Breast epithelium (tissue), 4 donors: ENCODE measurements at regions not wholly inside any gene's neighbourhood (a gene's known extent, or its start where the extent isn't known, plus 50 kb on each side); places are given as distances from the start of the nearest gene placed in this dataset.

Experiments used
- DNase-seq, 2 donors: peaks; one replicate each; pipeline ENCODE4 v3.0.0-alpha.2; 2019; ENCODE audit warnings: low spot score in 2 of 2
- H3K27ac ChIP-seq, 2 donors: fragments of 200-600 bp; sonication (generic) in 1 of 2; one replicate each; pipeline ENCODE4 v1.5.1; 2016 to 2019; ENCODE audit warnings: mild to moderate bottlenecking in 1 of 2
- H3K27me3 ChIP-seq, 2 donors: fragments of 200-600 bp; sonication (generic) in 1 of 2; one replicate each; pipeline versions ENCODE4 v1.5.1 to v1.6.0; 2017 to 2019; ENCODE audit warnings: control low read depth in 1 of 2, mild to moderate bottlenecking in 1 of 2
- H3K36me3 ChIP-seq: fragments of 200-600 bp; one replicate; pipeline ENCODE4 v1.5.1; 2019
- H3K4me1 ChIP-seq, 2 donors: fragments of 200-600 bp; sonication (generic); one replicate each; pipeline ENCODE4 v1.5.1; 2016 to 2019; ENCODE audit warnings: control low read depth in 1 of 2
- H3K4me3 ChIP-seq, 3 donors: fragments of 200-600 bp; sonication (generic); 1 replicate in 2 of 3; 2 replicates in 1 of 3; pipeline ENCODE4 v1.5.1; 2016 to 2019; ENCODE audit warnings: mild to moderate bottlenecking in 3 of 3, moderate library complexity in 2 of 3
- H3K9me3 ChIP-seq, 2 donors: fragments of 200-600 bp; sonication (generic) in 1 of 2; one replicate each; pipeline ENCODE4 v1.5.1; 2016 to 2019; ENCODE audit warnings: control low read depth in 1 of 2
- CTCF ChIP-seq, 3 donors: fragments of 450-650 bp; IDR thresholded peaks; one replicate each; pipeline ENCODE4 v1.5.1; 2016 to 2017; ENCODE audit warnings: antibody characterized with exemption in 3 of 3, mild to moderate bottlenecking in 3 of 3, moderate library complexity in 3 of 3
- POLR2A ChIP-seq: fragments of 450-650 bp; IDR thresholded peaks from one replicate; pipeline ENCODE4 v1.6.1; 2016; ENCODE audit warnings: antibody characterized with exemption, mild to moderate bottlenecking, moderate library complexity
- POLR2AphosphoS5 ChIP-seq, 3 donors: sonication (generic); formaldehyde crosslinking; IDR thresholded peaks; one replicate each; pipeline ENCODE4 v1.6.1; 2017; ENCODE audit warnings: antibody characterized with exemption in 3 of 3
- intact Hi-C: fragments of 100-400 bp; cut with DNase I; formaldehyde crosslinking; loops from one replicate; pipeline ENCODE4 v1.15.1; 2023; ENCODE audit warnings: low total_unique reads

GRCh38 chr5:118611332-118611945, 376.9 kb downstream of the DTWD2 start:
- Histone ChIP-seq H3K27me3 (no peaks in the 10 kb centered on the region), H3K9me3 (no peaks in the 10 kb centered on the region), H3K27ac (no peak overlapping the region), H3K4me1 (no peaks in the 10 kb centered on the region), H3K36me3 (no peaks in the 10 kb centered on the region), H3K4me3 (no peak overlapping the region)
- TF ChIP-seq POLR2AphosphoS5 (IDR thresholded peaks at IDR 0.05) (no peak), CTCF (IDR thresholded peaks at IDR 0.05) (peak in 1 of 3 donors; percentile 21), POLR2A (no peak)
- intact Hi-C loops: loop anchor here (5.0 kb wide), 1 partner anchor 314 kb away; no protein-coding TSS in a partner anchor
- no peak for DNase-seq

- DNase-seq: no peak
- no peak overlapping the region for H3K27ac ChIP-seq
- intact Hi-C loops: no loop called here
- H3K4me1 ChIP-seq: no peaks in the 10 kb centered on the region
- TF ChIP-seq CTCF (IDR thresholded peaks at IDR 0.05): no peak
- TF ChIP-seq POLR2A: no peak
- no peak for TF ChIP-seq POLR2AphosphoS5 (IDR thresholded peaks at IDR 0.05)
- H3K27me3 ChIP-seq: no peaks in the 10 kb centered on the region
- no peaks in the 10 kb centered on the region for H3K36me3 ChIP-seq
- H3K9me3 ChIP-seq: no peaks in the 10 kb centered on the region
- H3K4me3 ChIP-seq: no peak overlapping the region
Observed at GRCh38 chr5:118606940-118607339, 381.4 kb downstream of the DTWD2 start.

GRCh38 chr5:118605761-118606160, 382.6 kb downstream of the DTWD2 start:
- Histone ChIP-seq H3K9me3 (no peaks in the 10 kb centered on the region), H3K4me3 (no peak overlapping the region), H3K27ac (no peak overlapping the region), H3K4me1 (no peaks in the 10 kb centered on the region), H3K36me3 (no peaks in the 10 kb centered on the region), H3K27me3 (no peaks in the 10 kb centered on the region)
- intact Hi-C loops: no loop called here
- DNase-seq: no peak
- no peak for TF ChIP-seq POLR2A
- no peak for TF ChIP-seq CTCF (IDR thresholded peaks at IDR 0.05)
- TF ChIP-seq POLR2AphosphoS5 (IDR thresholded peaks at IDR 0.05): no peak

- no peak overlapping the region for H3K4me3 ChIP-seq
- no peaks in the 10 kb centered on the region for H3K36me3 ChIP-seq
- no peaks in the 10 kb centered on the region for H3K9me3 ChIP-seq
- intact Hi-C loops: no loop called here
- H3K27ac ChIP-seq: no peak overlapping the region
- DNase-seq: no peak
- no peaks in the 10 kb centered on the region for H3K27me3 ChIP-seq
- TF ChIP-seq POLR2A: no peak
- TF ChIP-seq POLR2AphosphoS5 (IDR thresholded peaks at IDR 0.05): no peak
- no peak for TF ChIP-seq CTCF (IDR thresholded peaks at IDR 0.05)
- H3K4me1 ChIP-seq: no peaks in the 10 kb centered on the region
Observed at GRCh38 chr5:118604106-118604505, 384.2 kb downstream of the DTWD2 start.

GRCh38 chr5:118603278-118603677, 385.1 kb downstream of the DTWD2 start:
- no peaks in the 10 kb centered on the region for H3K9me3 ChIP-seq
- DNase-seq: no peak
- H3K4me1 ChIP-seq: no peaks in the 10 kb centered on the region
- intact Hi-C loops: no loop called here
- no peaks in the 10 kb centered on the region for H3K27me3 ChIP-seq
- H3K36me3 ChIP-seq: no peaks in the 10 kb centered on the region
- H3K4me3 ChIP-seq: no peak overlapping the region
- no peak for TF ChIP-seq POLR2A
- TF ChIP-seq POLR2AphosphoS5 (IDR thresholded peaks at IDR 0.05): no peak
- TF ChIP-seq CTCF (IDR thresholded peaks at IDR 0.05): no peak
- no peak overlapping the region for H3K27ac ChIP-seq
